CD14-positive monocyte (primary cell): ENCODE measurements at regions not wholly inside any gene's neighbourhood (a gene's known extent, or its start where the extent isn't known, plus 50 kb on each side); places are given as distances from the start of the nearest gene placed in this dataset.

Experiments
- DNase-seq, 3 donors: peaks; one replicate each; pipeline ENCODE4 v3.0.0-alpha.2; 2011 to 2022
- H2AFZ ChIP-seq: 2 replicates; pipeline ENCODE4 v1.6.0; 2012; ENCODE audit warnings: mild to moderate bottlenecking, low read depth, low read length, inconsistent platforms; ENCODE audit not compliant: insufficient read depth, poor library complexity, severe bottlenecking
- H3K27ac ChIP-seq, 2 donors: 1 replicate in 1 of 2; 2 replicates in 1 of 2; pipeline ENCODE4 v1.5.1; 2012 to 2013; ENCODE audit warnings: low read length in 2 of 2, control low read depth in 1 of 2, inconsistent platforms in 1 of 2, low read depth in 1 of 2, mild to moderate bottlenecking in 1 of 2
- H3K27me3 ChIP-seq, 2 donors: one replicate each; pipeline versions ENCODE4 v1.6.0 to v1.6.1; 2011 to 2013; ENCODE audit warnings: low read length in 2 of 2; ENCODE audit not compliant: control insufficient read depth in 2 of 2, insufficient read depth in 2 of 2
- H3K36me3 ChIP-seq, 2 donors: replicated peaks in 1 of 2; 1 replicate in 1 of 2; 2 replicates in 1 of 2; pipeline versions ENCODE4 v1.5.1 to v1.6.1; 2012 to 2013; ENCODE audit warnings: low read length in 2 of 2, control low read depth in 1 of 2, inconsistent platforms in 1 of 2, mild to moderate bottlenecking in 1 of 2; ENCODE audit not compliant: insufficient read depth in 2 of 2, control insufficient read depth in 1 of 2
- H3K4me1 ChIP-seq, 2 donors: 1 replicate in 1 of 2; 2 replicates in 1 of 2; pipeline versions ENCODE4 v1.5.1 to v1.6.1; 2012 to 2013; ENCODE audit warnings: low read length in 2 of 2, control low read depth in 1 of 2, inconsistent platforms in 1 of 2, mild to moderate bottlenecking in 1 of 2, moderate library complexity in 1 of 2; ENCODE audit not compliant: insufficient read depth in 2 of 2, control insufficient read depth in 1 of 2
- H3K4me2 ChIP-seq: replicated peaks from 2 replicates; pipeline ENCODE3; 2012; ENCODE audit warnings: low read length, moderate library complexity, mild to moderate bottlenecking; ENCODE audit not compliant: poor library complexity, severe bottlenecking; ENCODE audit errors: extremely low read depth
- H3K4me3 ChIP-seq, 3 experiments: fragments of 200-600 bp in 1 of 3; sonication (generic) in 1 of 3; replicated peaks in 1 of 3; 1 replicate in 2 of 3; 2 replicates in 1 of 3; pipeline ENCODE4 v1.5.1; 2011 to 2013; ENCODE audit warnings: low read length in 3 of 3, mild to moderate bottlenecking in 3 of 3, control low read depth in 2 of 3, low read depth in 2 of 3, inconsistent platforms in 1 of 3, moderate library complexity in 1 of 3
- H3K79me2 ChIP-seq: 2 replicates; pipeline ENCODE4 v1.6.0; 2012; ENCODE audit warnings: mild to moderate bottlenecking, control low read depth, inconsistent platforms, low read length, moderate library complexity; ENCODE audit not compliant: insufficient read depth
- H3K9ac ChIP-seq: 2 replicates; pipeline ENCODE4 v1.6.0; 2017; ENCODE audit warnings: low read length, mild to moderate bottlenecking; ENCODE audit not compliant: insufficient read depth, poor library complexity, severe bottlenecking
- H3K9me3 ChIP-seq, 2 donors: replicated peaks in 1 of 2; 1 replicate in 1 of 2; 2 replicates in 1 of 2; pipeline versions ENCODE4 v1.5.1 to v1.6.1; 2012 to 2013; ENCODE audit warnings: low read length in 2 of 2, control low read depth in 1 of 2; ENCODE audit not compliant: control insufficient read depth in 1 of 2, insufficient read depth in 1 of 2
- H4K20me1 ChIP-seq: 2 replicates; pipeline ENCODE4 v1.6.0; 2012; ENCODE audit warnings: mild to moderate bottlenecking, low read length, control low read depth, moderate library complexity; ENCODE audit not compliant: insufficient read depth
- H3K27ac Mint-ChIP-seq, 7 donors: one replicate each; pipeline ENCODE4 v1.8.0; 2020; ENCODE audit warnings: mild to moderate bottlenecking in 7 of 7, mixed read lengths in 7 of 7, moderate library complexity in 6 of 7, inconsistent platforms in 2 of 7
- H3K27me3 Mint-ChIP-seq, 3 donors: one replicate each; pipeline ENCODE4 v1.8.0; 2021 to 2022; ENCODE audit warnings: low read depth in 3 of 3, mild to moderate bottlenecking in 3 of 3, mixed read lengths in 3 of 3, moderate library complexity in 3 of 3, inconsistent platforms in 1 of 3
- H3K36me3 Mint-ChIP-seq, 2 donors: one replicate each; pipeline ENCODE4 v1.8.0; 2020; ENCODE audit warnings: mixed read lengths in 2 of 2, inconsistent platforms in 1 of 2, mild to moderate bottlenecking in 1 of 2
- H3K4me1 Mint-ChIP-seq: one replicate; pipeline ENCODE4 v1.8.0; 2020; ENCODE audit warnings: mild to moderate bottlenecking, mixed read lengths
- H3K4me3 Mint-ChIP-seq, 2 donors: one replicate each; pipeline ENCODE4 v1.8.0; 2020; ENCODE audit warnings: mild to moderate bottlenecking in 2 of 2, mixed read lengths in 2 of 2, moderate library complexity in 1 of 2
- H3K9me3 Mint-ChIP-seq, 7 donors: one replicate each; pipeline ENCODE4 v1.8.0; 2020 to 2022; ENCODE audit warnings: mixed read lengths in 7 of 7, mild to moderate bottlenecking in 6 of 7, moderate library complexity in 6 of 7, inconsistent platforms in 2 of 7
- WGBS: methylation state at CpG from one replicate; pipeline ENCODE4 v1.1.5; 2013; ENCODE audit warnings: missing lambda C conversion rate; ENCODE audit not compliant: insufficient coverage; 5-methylcytosine and 5-hydroxymethylcytosine counted together
- intact Hi-C, 2 donors: fragments of 100-400 bp; cut with micrococcal nuclease; formaldehyde crosslinking; loops; one replicate each; pipeline versions ENCODE4 v1.15.0 to v1.15.1; 2023
- TF ChIP-seq, protein P1 (sequence below): fragments of 200-600 bp; IDR thresholded peaks from one replicate; pipeline ENCODE4 v1.8.0; 2022; ENCODE audit warnings: antibody characterized with exemption, mild to moderate bottlenecking

DNA sequence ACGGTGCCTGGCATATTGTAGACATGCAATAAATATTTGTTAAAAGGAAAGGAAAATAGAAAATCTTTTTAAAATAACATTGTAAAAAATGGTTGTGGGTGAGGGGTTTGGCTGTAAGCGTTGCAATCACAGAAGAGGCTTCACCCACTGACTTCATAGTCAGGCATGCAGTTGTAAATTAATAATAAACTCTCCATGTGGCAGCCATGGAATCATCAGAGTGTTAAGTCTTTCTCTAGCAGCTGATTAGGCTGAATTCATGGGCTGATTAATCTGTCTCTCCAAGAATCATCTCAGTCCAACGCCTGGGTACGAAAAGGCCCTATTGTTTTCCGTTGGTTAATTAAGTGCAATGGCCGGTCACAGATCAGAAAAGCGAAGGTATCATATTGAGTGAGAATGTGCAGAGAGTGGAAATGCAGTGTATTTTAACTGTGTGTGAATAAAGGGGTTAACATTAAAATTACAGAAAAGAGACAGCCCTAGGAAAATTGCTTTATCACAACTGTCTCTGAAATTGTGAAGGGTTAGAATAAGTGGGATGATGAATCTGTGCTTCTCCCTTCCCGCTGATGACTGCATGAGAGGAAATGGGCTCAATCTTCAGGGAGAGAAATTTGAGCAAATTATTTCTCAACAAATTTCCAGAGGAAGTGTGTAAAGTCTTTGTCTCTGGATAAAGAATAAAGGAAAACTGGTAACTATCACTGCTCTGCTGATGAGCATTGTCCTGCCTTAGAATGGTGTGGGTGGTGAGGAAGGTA, 269.0 kb downstream of the FAM76B start:
- no peak overlapping the region for H3K4me3 ChIP-seq
- H3K4me1 ChIP-seq = no peaks in the 10 kb centered on the region
- H3K36me3 ChIP-seq = no peaks in the 10 kb centered on the region
- TF ChIP-seq, protein P1, sequence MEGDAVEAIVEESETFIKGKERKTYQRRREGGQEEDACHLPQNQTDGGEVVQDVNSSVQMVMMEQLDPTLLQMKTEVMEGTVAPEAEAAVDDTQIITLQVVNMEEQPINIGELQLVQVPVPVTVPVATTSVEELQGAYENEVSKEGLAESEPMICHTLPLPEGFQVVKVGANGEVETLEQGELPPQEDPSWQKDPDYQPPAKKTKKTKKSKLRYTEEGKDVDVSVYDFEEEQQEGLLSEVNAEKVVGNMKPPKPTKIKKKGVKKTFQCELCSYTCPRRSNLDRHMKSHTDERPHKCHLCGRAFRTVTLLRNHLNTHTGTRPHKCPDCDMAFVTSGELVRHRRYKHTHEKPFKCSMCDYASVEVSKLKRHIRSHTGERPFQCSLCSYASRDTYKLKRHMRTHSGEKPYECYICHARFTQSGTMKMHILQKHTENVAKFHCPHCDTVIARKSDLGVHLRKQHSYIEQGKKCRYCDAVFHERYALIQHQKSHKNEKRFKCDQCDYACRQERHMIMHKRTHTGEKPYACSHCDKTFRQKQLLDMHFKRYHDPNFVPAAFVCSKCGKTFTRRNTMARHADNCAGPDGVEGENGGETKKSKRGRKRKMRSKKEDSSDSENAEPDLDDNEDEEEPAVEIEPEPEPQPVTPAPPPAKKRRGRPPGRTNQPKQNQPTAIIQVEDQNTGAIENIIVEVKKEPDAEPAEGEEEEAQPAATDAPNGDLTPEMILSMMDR = no peak
- no peak for DNase-seq
- WGBS = 96% methylated on average over 4 of the region's 8 CpGs
- Mint-ChIP-seq H3K27me3 (peaks cover 0 to 2% (median 1%) of the 10 kb centered on the region in 3 donors), H3K4me1 (peaks cover 5% of the 10 kb centered on the region), H3K27ac (no peak overlapping the region), H3K36me3 (no peaks in the 10 kb centered on the region), H3K9me3 (no peaks in the 10 kb centered on the region), H3K4me3 (no peak overlapping the region)
- H3K27ac ChIP-seq = no peak overlapping the region
- no peak overlapping the region for H3K4me2 ChIP-seq
- H3K9me3 ChIP-seq = no peaks in the 10 kb centered on the region
- H3K79me2 ChIP-seq = no peaks in the 10 kb centered on the region
- H2AFZ ChIP-seq = no peak overlapping the region
- intact Hi-C loops = no loop called here
- no peaks in the 10 kb centered on the region for H4K20me1 ChIP-seq
- H3K9ac ChIP-seq = no peak overlapping the region
- H3K27me3 ChIP-seq = no peaks in the 10 kb centered on the region

GRCh38 chr11:95519912-95520311, 269.7 kb downstream of the FAM76B start:
- Mint-ChIP-seq H3K4me3 (no peak overlapping the region), H3K27me3 (peaks cover 0 to 2% (median 1%) of the 10 kb centered on the region in 3 donors), H3K9me3 (no peaks in the 10 kb centered on the region), H3K4me1 (peaks cover 5% of the 10 kb centered on the region), H3K36me3 (no peaks in the 10 kb centered on the region), H3K27ac (no peak overlapping the region)
- Histone ChIP-seq H3K4me1 (no peaks in the 10 kb centered on the region), H3K27ac (no peak overlapping the region), H3K36me3 (no peaks in the 10 kb centered on the region), H3K79me2 (no peaks in the 10 kb centered on the region), H4K20me1 (no peaks in the 10 kb centered on the region), H3K4me2 (no peak overlapping the region), H2AFZ (no peak overlapping the region), H3K9me3 (no peaks in the 10 kb centered on the region), H3K4me3 (no peak overlapping the region), H3K27me3 (no peaks in the 10 kb centered on the region), H3K9ac (no peak overlapping the region)
- intact Hi-C loops = no loop called here
- no peak for DNase-seq
- TF ChIP-seq, protein P1 = no peak
- 100% methylated on average over 1 of the region's 4 CpGs for WGBS
